SK-N-MC (cell line): ENCODE measurements at regions not wholly inside any gene's neighbourhood (a gene's known extent, or its start where the extent isn't known, plus 50 kb on each side); places are given as distances from the start of the nearest gene placed in this dataset.

Source experiments
- EZH2 ChIP-seq: fragments of 200-600 bp; sonication (generic); IDR thresholded peaks from one replicate; pipeline ENCODE4 v1.6.1; 2017; ENCODE audit warnings: antibody characterized with exemption
- POLR2AphosphoS5 ChIP-seq: IDR thresholded peaks from 2 replicates; pipeline ENCODE4 v1.6.1; 2012; ENCODE audit warnings: mild to moderate bottlenecking, low read depth, low read length, borderline replicate concordance

DNA sequence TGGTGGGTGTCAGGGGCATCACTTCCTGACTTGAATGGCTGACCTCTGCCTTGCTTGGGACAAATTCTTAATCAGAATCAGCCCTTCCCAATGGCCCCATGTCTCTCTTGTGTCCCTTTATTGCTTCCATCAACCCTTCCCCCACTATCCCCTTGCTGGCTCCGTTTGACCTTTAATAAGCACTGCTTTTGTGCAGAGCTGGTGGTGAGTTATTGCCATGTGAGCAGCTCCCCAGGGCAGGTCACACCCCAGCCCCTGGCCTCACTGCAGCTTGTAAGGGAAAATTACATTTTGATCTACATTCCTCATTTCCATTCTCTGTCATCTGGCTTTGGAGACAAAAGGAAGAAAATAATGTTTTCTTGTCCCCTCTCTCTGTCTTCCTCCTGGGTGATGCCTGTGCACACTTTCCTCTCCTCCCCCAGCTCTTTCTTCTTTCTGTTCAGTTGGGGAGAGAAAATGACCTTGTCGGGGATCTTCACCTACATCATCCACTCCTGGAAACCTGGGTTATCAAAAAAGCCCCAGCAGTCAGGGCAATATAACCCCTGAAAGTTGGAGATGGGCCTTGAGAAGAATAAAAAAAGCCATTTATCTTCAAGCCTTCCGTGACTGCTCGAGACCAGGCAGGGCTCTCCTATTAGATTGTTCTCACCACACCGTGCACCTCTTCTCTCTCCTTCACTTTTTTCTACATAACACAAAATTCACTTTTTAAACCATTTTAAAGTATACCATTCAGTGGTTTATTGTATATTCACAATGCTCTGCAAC lies 100.4 kb upstream of the SRRM4 start:
- TF ChIP-seq EZH2 (no peak), POLR2AphosphoS5 (no peak)
